GM12878 (cell line): ENCODE measurements at regions not wholly inside any gene's neighbourhood (a gene's known extent, or its start where the extent isn't known, plus 50 kb on each side); places are given as distances from the start of the nearest gene placed in this dataset.

ENCODE experiments used
- ATAC-seq: fragments of 200-7000 bp; cut with Tn5 transposase; 3 replicates; pipeline ENCODE4 v1.9.1; 2020; ENCODE audit warnings: mild to moderate bottlenecking, moderate library complexity
- BruUV-seq: library from RNA; stranded (reverse); fragments of 400-500 nt; replicated peaks from 2 replicates; lab custom pipeline; 2021; lab: Mats Ljungman, UMichigan
- CTCF ChIA-PET: fragments of 300-600 bp; sonication (Branson Sonifier 250); formaldehyde crosslinking; extraction: SDS; loops from one replicate; lab custom pipeline; 2021; ENCODE audit warnings: inconsistent platforms; lab: Yijun Ruan, JAX
- POLR2A ChIA-PET: fragments of 350-600 bp; formaldehyde crosslinking; extraction: SDS; loops from one replicate; lab custom pipeline; 2021; ENCODE audit warnings: inconsistent platforms; lab: Charles Lee
- RAD21 ChIA-PET: fragments of 300-600 bp; sonication (Branson Sonifier 250); formaldehyde crosslinking; loops from one replicate; lab custom pipeline; 2023; ENCODE audit warnings: antibody characterized with exemption; ENCODE audit not compliant: unreplicated experiment; lab: Charles Lee
- SMC1A ChIA-PET: fragments of 300-600 bp; sonication (Branson Sonifier 250); formaldehyde crosslinking; loops from one replicate; lab custom pipeline; 2023; ENCODE audit not compliant: unreplicated experiment, uncharacterized antibody; lab: Charles Lee
- DNase-seq: peaks from one replicate; pipeline ENCODE4 v3.0.0-alpha.2; 2011; ENCODE audit warnings: low read depth, low spot score
- FAIRE-seq: peaks from 3 replicates; lab custom pipeline; 2011; peaks lifted over from hg19 to GRCh38; lab: Jason Lieb, UNC
- H2AFZ ChIP-seq: 2 replicates; pipeline ENCODE4 v1.6.0; 2011; ENCODE audit warnings: low read depth, low read length, control low read depth; ENCODE audit not compliant: control insufficient read depth
- H3K27ac ChIP-seq: 2 replicates; pipeline ENCODE4 v1.5.1; 2011; ENCODE audit warnings: control low read depth; ENCODE audit not compliant: control insufficient read depth, insufficient read depth
- H3K27me3 ChIP-seq, 2 experiments: replicated peaks in 1 of 2; 2 replicates each; pipeline versions ENCODE4 v1.6.0 to v1.6.1; 2011; ENCODE audit warnings: low read length in 1 of 2; ENCODE audit not compliant: control insufficient read depth in 2 of 2, insufficient read depth in 2 of 2
- H3K36me3 ChIP-seq, 2 experiments: 2 replicates each; pipeline ENCODE4 v1.5.1; 2011; ENCODE audit warnings: low read length in 1 of 2; ENCODE audit not compliant: control insufficient read depth in 2 of 2, insufficient read depth in 2 of 2
- H3K4me1 ChIP-seq: 2 replicates; pipeline ENCODE4 v1.6.1; 2011; ENCODE audit warnings: mild to moderate bottlenecking, low read length, moderate library complexity, mixed read lengths; ENCODE audit not compliant: control insufficient read depth, insufficient read depth
- H3K4me2 ChIP-seq: 2 replicates; pipeline ENCODE4 v1.6.0; 2011; ENCODE audit warnings: control low read depth; ENCODE audit not compliant: control insufficient read depth, insufficient read depth
- H3K4me3 ChIP-seq: fragments of 200-600 bp; sonication (generic); 2 replicates; pipeline ENCODE4 v1.5.1; 2016
- H3K79me2 ChIP-seq: 2 replicates; pipeline ENCODE4 v1.6.0; 2011; ENCODE audit warnings: low read length; ENCODE audit not compliant: control insufficient read depth, insufficient read depth
- H3K9ac ChIP-seq: 2 replicates; pipeline ENCODE4 v1.8.0; 2011; ENCODE audit warnings: low read length, control low read depth, mixed read lengths; ENCODE audit not compliant: control insufficient read depth, insufficient read depth
- H3K9me3 ChIP-seq: replicated peaks from 3 replicates; pipeline ENCODE4 v1.5.1; 2011; ENCODE audit warnings: mild to moderate bottlenecking, low read length; ENCODE audit not compliant: control insufficient read depth, insufficient read depth
- H4K20me1 ChIP-seq: 2 replicates; pipeline ENCODE4 v1.6.0; 2011; ENCODE audit not compliant: control insufficient read depth, insufficient read depth
- BHLHE40 ChIP-seq, 2 experiments: fragments of 450-650 bp in 1 of 2; IDR thresholded peaks; 2 replicates each; pipeline ENCODE4 v1.6.1; 2011 to 2017; ENCODE audit warnings: low read depth in 2 of 2, borderline replicate concordance in 1 of 2, improper control_type of control experiment in 1 of 2, low read length in 1 of 2, mild to moderate bottlenecking in 1 of 2
- E2F4 ChIP-seq: IDR thresholded peaks from 2 replicates; pipeline ENCODE4 v1.6.1; 2012; ENCODE audit warnings: low read depth, low read length, improper control_type of control experiment
- HDAC6 ChIP-seq: fragments of 200-600 bp; sonication (generic); IDR thresholded peaks from one replicate; pipeline ENCODE4 v1.8.0; 2017; ENCODE audit warnings: antibody characterized with exemption; ENCODE audit not compliant: unreplicated experiment
- HSF1 ChIP-seq: fragments of 150-350 bp; IDR thresholded peaks from 2 replicates; pipeline ENCODE4 v1.6.1; 2014; ENCODE audit warnings: mild to moderate bottlenecking, low read depth, low read length
- MYC ChIP-seq: IDR thresholded peaks from 2 replicates; pipeline ENCODE4 v1.6.1; 2011; ENCODE audit warnings: mild to moderate bottlenecking, low read length, moderate library complexity, inconsistent platforms; ENCODE audit not compliant: insufficient read depth, insufficient replicate concordance, insufficient read length, severe bottlenecking
- PBX3 ChIP-seq: IDR thresholded peaks from 2 replicates; pipeline ENCODE4 v1.6.1; 2011; ENCODE audit warnings: mild to moderate bottlenecking, low read depth, low read length, moderate library complexity; ENCODE audit not compliant: insufficient replicate concordance
- RAD21 ChIP-seq: IDR thresholded peaks from 2 replicates; pipeline ENCODE4 v1.6.1; 2011; ENCODE audit warnings: mild to moderate bottlenecking, low read depth, low read length, moderate library complexity; ENCODE audit not compliant: insufficient read depth
- RUNX3 ChIP-seq: IDR thresholded peaks from 2 replicates; pipeline ENCODE4 v1.6.1; 2012; ENCODE audit warnings: low read length, inconsistent platforms
- SIN3A ChIP-seq: IDR thresholded peaks from 2 replicates; pipeline ENCODE4 v1.6.1; 2012; ENCODE audit warnings: low read depth, low read length, improper control_type of control experiment
- SUPT20H ChIP-seq: IDR thresholded peaks from 2 replicates; pipeline ENCODE4 v1.6.1; 2011; ENCODE audit warnings: low read depth, mild to moderate bottlenecking, low read length, moderate library complexity, borderline replicate concordance; ENCODE audit not compliant: control insufficient read depth
- USF1 ChIP-seq: IDR thresholded peaks from 2 replicates; pipeline ENCODE4 v1.6.1; 2011; ENCODE audit warnings: borderline replicate concordance, low read depth, mild to moderate bottlenecking, moderate library complexity, mixed read lengths, low read length; ENCODE audit not compliant: insufficient read depth; ENCODE audit errors: extremely low read length
- WRNIP1 ChIP-seq: IDR thresholded peaks from 2 replicates; pipeline ENCODE4 v1.6.1; 2011; ENCODE audit warnings: low read depth, low read length, improper control_type of control experiment, borderline replicate concordance
- ZNF274 ChIP-seq: IDR thresholded peaks from one replicate; pipeline ENCODE4 v1.8.0; 2011; ENCODE audit not compliant: insufficient read length, insufficient read depth
- ZSCAN29 ChIP-seq: fragments of 450-650 bp; IDR thresholded peaks from 2 replicates; pipeline ENCODE4 v1.6.1; 2017; ENCODE audit warnings: mild to moderate bottlenecking, moderate library complexity
- WGBS: methylation state at CpG from one replicate; pipeline ENCODE4 v1.1.6; 2016; ENCODE audit warnings: low lambda C conversion rate; ENCODE audit not compliant: insufficient replicate concordance, insufficient coverage; ENCODE audit errors: missing lambda C conversion rate; 5-methylcytosine and 5-hydroxymethylcytosine counted together
- in situ Hi-C: fragments of 300-500 bp; cut with MboI; formaldehyde crosslinking; loops from 9 replicates; pipeline ENCODE4 v1.14.3; 2018; ENCODE audit warnings: mixed read lengths
- intact Hi-C: fragments of 100-400 bp; cut with micrococcal nuclease; formaldehyde crosslinking; loops from one replicate; pipeline ENCODE4 v1.14.2; 2022; ENCODE audit not compliant: unreplicated experiment

- intact Hi-C loops (loop anchor here (1.0 to 10.0 kb wide), 3 partner anchors 363 to 1463 kb away; no protein-coding TSS in a partner anchor), in situ Hi-C loops (no loop called here)
- 8% methylated on average over 6 of the region's 6 CpGs for WGBS
- Histone ChIP-seq H3K9ac (no peak overlapping the region), H3K4me1 (no peaks in the 10 kb centered on the region), H3K36me3 (no peaks in the 10 kb centered on the region), H3K4me2 (no peak overlapping the region), H3K27ac (no peak overlapping the region), H3K79me2 (no peaks in the 10 kb centered on the region), H3K9me3 (no peaks in the 10 kb centered on the region), H3K27me3 (no peaks in the 10 kb centered on the region), H4K20me1 (no peaks in the 10 kb centered on the region), H2AFZ (no peak overlapping the region), H3K4me3 (no peak overlapping the region)
- ATAC-seq (no peak), DNase-seq (no peak), FAIRE-seq (no peak)
- ChIA-PET RAD21 (interaction anchor here (0.6 to 1.8 kb wide), 8 partner anchors 10 to 1463 kb away, joined by 3 to 12 read pairs (median 4); no protein-coding TSS in a partner anchor), CTCF (interaction anchor here (0.9 to 1.9 kb wide), 10 partner anchors 9 to 1464 kb away, joined by 3 to 30 read pairs (median 6); no protein-coding TSS in a partner anchor), SMC1A (interaction anchor here (1.1 to 3.1 kb wide), 6 partner anchors 9 to 531 kb away, joined by 3 to 30 read pairs (median 4); no protein-coding TSS in a partner anchor), POLR2A (no interaction called here)
- no TSS peak for BruUV-seq
- TF ChIP-seq RAD21 (no peak), HSF1 (no peak), BHLHE40 (IDR thresholded peaks at IDR 0.05; ENCODE audit: borderline replicate concordance in 1 of 2, low read depth in 2 of 2, low read length in 1 of 2) (no peak), WRNIP1 (no peak), PBX3 (no peak), SUPT20H (no peak), SIN3A (no peak), ZNF274 (no peak), RUNX3 (no peak), MYC (no peak), USF1 (no peak), HDAC6 (no peak), ZSCAN29 (no peak), E2F4 (no peak)
These were observed 753.3 kb downstream of the OLFM4 start for GRCh38 chr13:53781941-53782340.
